HPDE6-E6E7 (cell line): ENCODE measurements at regions not wholly inside any gene's neighbourhood (a gene's known extent, or its start where the extent isn't known, plus 50 kb on each side); places are given as distances from the start of the nearest gene placed in this dataset.
"Not testable (repeated sequence)": the region's sequence is repeated elsewhere in the genome, so short reads cannot be mapped to it uniquely, and the experiment has no call there.

Source experiments
- DNase-seq: peaks from one replicate; pipeline ENCODE4 v3.0.0; 2011; ENCODE audit warnings: missing footprints; ENCODE audit errors: extremely low spot score

GRCh38 chrX:109172091-109172602, 309.7 kb downstream of the GUCY2F start:
- DNase-seq, result no peak

GRCh38 chrX:109155161-109155560, 326.7 kb downstream of the GUCY2F start:
- no peak for DNase-seq

GRCh38 chrX:109144173-109144572, 337.7 kb downstream of the GUCY2F start:
- DNase-seq, result not testable (repeated sequence)

GRCh38 chrX:109140463-109140862, 341.4 kb downstream of the GUCY2F start:
- DNase-seq, result no peak

GRCh38 chrX:109134777-109135176, 347.1 kb downstream of the GUCY2F start:
- no peak for DNase-seq

- DNase-seq, result no peak
These were observed 356.6 kb downstream of the GUCY2F start for GRCh38 chrX:109125304-109125703.

- no peak for DNase-seq
These were observed 353.0 kb upstream of the IRS4 start for GRCh38 chrX:109089359-109089758.

GRCh38 chrX:109077788-109078187, 341.4 kb upstream of the IRS4 start:
- no peak for DNase-seq

GRCh38 chrX:109054181-109054581, 317.8 kb upstream of the IRS4 start:
- not testable (repeated sequence) for DNase-seq

- DNase-seq, result no peak
These were observed 313.5 kb upstream of the IRS4 start for GRCh38 chrX:109049903-109050302.

- DNase-seq, result no peak
These were observed 313.1 kb upstream of the IRS4 start for GRCh38 chrX:109049416-109049815.

GRCh38 chrX:109040057-109040456, 303.7 kb upstream of the IRS4 start:
- no peak for DNase-seq

GRCh38 chrX:109036624-109037023, 300.3 kb upstream of the IRS4 start:
- DNase-seq, result no peak

- DNase-seq, result no peak
These were observed 257.5 kb upstream of the IRS4 start for GRCh38 chrX:108993909-108994308.

- DNase-seq, result not testable (repeated sequence)
These were observed 236.5 kb upstream of the IRS4 start for GRCh38 chrX:108972899-108973298.

- no peak for DNase-seq
These were observed 210.8 kb upstream of the IRS4 start for GRCh38 chrX:108947205-108947604.

GRCh38 chrX:108946531-108946930, 210.2 kb upstream of the IRS4 start:
- no peak for DNase-seq

GRCh38 chrX:108945883-108946523, 209.6 kb upstream of the IRS4 start:
- no peak for DNase-seq

GRCh38 chrX:108914791-108915190, 178.4 kb upstream of the IRS4 start:
- no peak for DNase-seq

GRCh38 chrX:108903831-108904230, 167.5 kb upstream of the IRS4 start:
- DNase-seq, result not testable (repeated sequence)

- DNase-seq, result no peak
These were observed 164.0 kb upstream of the IRS4 start for GRCh38 chrX:108900333-108900732.

- DNase-seq, result not testable (repeated sequence)
These were observed 160.0 kb upstream of the IRS4 start for GRCh38 chrX:108896349-108896748.

GRCh38 chrX:108892501-108892900, 156.1 kb upstream of the IRS4 start:
- no peak for DNase-seq

GRCh38 chrX:108875548-108875947, 139.2 kb upstream of the IRS4 start:
- no peak for DNase-seq
